HG02678 (cell line): ENCODE measurements at regions not wholly inside any gene's neighbourhood (a gene's known extent, or its start where the extent isn't known, plus 50 kb on each side); places are given as distances from the start of the nearest gene placed in this dataset.

Experiments
- ATAC-seq: cut with Tn5 transposase; IDR thresholded peaks from one replicate; pipeline ENCODE4 v1.9.1; 2021; ENCODE audit warnings: mild to moderate bottlenecking, moderate library complexity; ENCODE audit not compliant: unreplicated experiment

DNA sequence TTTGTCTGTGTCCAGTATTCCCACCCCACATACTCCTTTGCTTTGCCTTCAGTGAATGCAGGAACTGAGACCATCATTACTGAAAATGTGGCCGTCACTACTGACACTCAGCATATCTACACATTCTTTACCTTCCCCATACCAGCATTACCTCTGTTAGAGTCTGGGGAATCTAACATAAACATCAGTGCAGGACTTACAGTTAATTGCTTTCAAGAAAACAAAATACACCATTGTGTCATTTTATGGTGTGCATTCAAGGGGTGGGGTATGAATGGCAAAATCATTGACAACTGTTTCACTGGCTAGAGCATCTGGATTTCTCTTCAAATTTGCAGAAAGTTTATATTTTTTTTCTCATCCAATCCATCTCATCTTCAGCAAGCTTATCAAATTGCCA, 731.4 kb upstream of the RIOK2 start:
- no peak for ATAC-seq

DNA sequence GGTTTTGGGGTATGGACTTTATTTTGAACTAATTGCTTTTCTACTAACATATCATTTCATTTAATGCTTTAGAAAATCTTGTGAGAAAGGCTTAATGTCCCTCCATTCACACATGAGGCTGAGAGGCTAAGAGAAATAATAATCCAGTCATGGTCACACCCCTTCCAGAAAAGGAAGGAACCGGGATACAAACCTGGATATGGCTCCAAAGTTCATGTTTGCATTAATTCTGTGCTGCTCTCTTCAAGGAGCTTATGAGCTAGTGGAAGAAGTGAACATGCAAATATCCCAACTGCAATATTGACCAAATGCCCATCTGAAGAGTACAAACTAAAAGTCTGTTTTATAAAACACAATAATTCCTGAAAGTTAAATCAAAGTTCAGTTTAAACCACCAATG, 732.1 kb upstream of the RIOK2 start:
- no peak for ATAC-seq

DNA sequence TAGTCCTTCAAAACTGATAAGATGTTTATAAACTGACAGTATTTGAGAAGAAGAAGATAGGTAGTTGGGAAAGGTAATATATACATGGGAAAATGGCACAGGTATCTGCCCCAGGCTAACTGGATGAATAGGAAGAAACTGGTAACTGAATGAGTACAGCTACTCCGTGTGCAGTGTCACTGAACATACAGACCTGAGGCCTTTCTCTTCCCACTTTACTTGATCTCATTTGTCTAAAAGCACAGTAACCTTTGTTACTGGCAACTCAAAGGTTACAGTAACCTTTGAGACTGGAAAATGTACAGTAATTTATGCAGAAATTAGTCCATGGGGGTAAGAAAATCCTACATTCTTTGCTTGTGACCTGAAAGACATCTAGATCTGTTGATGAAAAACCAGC, 735.0 kb upstream of the RIOK2 start:
- no peak for ATAC-seq

DNA sequence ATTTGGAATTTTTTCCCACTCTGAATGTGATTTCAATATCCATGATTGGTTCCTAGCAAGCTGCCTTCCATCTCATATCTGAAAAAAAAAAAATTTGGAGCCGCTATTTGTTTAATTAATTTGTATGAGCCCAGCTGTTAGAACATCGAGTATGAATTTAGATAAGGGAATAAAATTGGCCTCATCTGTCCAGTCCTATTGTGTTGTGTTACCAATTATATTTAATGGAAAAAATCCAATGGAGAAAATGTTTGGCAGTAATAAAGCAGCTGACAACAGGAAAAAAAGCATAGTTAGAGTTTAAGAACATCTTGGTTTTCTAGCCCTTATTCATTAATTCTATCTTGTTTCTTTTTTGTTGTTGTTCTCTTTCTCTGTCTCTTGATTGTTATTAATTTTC, 735.6 kb upstream of the RIOK2 start:
- ATAC-seq, result no peak

DNA sequence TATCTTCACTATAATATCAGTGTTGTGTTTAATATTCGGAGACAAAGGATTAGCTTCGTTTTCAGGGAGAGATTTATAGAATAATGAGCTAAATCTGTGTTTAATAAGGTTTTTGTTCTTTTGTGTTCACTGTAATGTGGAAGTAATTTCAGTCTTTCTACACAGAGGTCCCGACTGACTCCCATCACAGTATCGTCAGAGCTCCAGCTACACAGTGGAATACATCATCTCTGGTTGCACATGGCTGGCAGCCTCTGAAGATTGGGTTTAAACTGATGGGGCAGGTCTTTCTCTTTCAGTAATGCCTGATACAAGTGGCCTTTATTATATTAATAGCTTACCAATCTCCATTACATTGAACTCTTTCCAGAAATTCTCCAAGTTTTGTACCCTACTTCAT, 736.7 kb upstream of the RIOK2 start:
- ATAC-seq, result no peak

DNA sequence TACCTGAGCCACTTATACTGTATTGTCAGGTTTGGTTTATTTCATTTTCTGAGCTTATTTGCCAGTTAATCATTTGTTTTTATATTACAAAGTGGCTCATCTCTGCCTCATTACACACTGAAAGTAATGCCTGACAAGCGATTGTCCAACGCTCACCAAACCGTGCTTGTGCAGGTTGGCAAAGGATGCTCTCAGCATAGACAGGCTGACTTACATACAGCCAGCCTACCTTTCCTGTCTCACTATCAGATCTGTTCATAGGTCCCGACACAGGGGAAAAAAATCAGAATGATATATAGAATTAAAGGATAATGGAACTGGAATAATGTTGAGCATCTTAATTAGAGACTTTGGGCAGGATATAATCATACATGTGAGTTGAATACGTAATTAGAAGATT, 739.7 kb upstream of the RIOK2 start:
- no peak for ATAC-seq

DNA sequence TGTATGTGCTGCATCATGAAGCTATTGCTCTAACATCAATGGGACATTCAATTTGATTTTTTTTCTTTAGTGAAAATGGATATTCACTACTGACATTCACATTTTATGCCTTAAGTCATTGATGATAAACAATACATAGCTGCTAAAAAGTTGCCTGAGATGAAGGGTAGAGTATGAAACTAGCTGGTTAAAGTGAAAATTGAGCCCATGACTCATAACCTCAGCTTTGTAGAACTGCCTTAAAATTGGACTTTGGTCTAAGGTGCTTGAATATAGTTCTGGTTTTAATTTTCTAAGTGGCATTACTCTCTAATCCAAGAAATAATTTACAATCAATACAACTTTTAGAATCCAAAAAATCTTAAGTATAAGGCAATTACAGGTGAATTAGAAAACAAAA, 740.4 kb upstream of the RIOK2 start:
- ATAC-seq, result no peak

DNA sequence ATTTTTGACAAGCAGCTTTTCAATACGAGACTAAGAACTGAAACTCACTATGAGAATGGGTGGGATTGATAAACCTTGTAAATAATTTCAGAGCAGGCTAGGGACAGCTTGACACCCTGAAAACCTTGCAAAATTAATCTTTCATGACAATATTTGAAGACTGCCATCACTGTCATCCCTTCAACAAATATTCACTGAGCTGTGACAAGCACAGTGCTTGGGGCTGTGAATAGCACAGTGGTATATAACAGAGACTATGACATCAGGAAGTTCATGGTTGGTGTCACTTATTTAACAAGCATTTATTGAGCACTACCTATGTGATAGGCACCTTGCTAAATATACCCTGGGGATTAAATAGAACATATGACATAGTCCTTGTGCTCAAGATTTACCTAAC, 741.0 kb upstream of the RIOK2 start:
- no peak for ATAC-seq

DNA sequence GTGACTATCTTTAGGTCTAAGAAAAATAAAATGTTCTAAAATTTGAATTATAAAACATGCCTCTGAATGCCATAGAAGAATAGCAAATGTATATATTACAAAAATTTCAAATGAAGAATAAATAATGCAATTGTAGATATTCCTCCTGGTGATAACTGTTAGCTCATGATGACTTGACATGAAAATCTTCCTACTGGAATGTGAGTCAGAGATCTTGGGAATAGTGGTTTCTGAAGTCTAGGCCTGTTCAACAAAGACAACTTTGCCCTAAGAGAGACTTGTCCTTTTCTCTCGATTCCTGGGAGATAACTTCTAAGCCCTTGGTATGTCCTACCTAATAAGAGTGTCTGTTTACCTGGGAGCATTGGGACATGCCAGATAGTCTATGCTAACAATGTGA, 746.3 kb upstream of the RIOK2 start:
- no peak for ATAC-seq

DNA sequence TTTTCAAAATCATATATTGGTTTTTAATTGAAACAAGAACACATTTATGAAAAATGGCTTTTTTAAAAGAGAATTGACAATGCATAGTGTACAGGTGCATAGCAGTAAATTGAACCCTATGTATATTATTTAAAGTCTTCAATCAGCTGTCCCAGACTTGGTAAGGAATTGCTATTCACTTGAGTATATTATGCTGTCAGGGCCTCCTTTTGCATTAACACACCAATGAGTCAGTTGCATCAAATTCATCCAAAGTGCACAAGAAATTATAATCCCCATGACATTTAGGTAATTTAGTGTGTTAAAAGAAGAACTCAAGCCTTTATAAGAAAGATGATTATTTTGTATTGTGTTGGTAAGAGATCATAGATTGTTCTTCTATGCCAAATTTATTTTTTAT, 748.8 kb upstream of the RIOK2 start:
- no peak for ATAC-seq

DNA sequence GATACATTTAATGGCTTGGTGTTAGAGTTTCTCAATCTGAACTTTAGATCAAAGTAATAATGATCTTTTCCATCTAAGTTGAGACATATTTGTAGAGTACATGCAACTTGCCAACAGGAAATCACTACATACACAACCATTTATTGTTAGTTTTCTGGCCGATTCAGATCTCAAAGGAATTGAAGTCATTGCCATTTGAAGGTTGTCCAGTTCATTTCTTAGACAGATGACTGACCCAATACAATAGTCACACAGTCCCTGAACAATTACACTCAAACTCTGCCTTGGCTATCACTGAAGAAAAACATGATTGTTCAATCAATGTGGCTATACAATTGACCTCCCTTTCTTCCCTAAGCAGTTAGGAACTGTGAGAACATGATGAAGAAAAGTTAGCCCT, 753.2 kb upstream of the RIOK2 start:
- ATAC-seq, result no peak

DNA sequence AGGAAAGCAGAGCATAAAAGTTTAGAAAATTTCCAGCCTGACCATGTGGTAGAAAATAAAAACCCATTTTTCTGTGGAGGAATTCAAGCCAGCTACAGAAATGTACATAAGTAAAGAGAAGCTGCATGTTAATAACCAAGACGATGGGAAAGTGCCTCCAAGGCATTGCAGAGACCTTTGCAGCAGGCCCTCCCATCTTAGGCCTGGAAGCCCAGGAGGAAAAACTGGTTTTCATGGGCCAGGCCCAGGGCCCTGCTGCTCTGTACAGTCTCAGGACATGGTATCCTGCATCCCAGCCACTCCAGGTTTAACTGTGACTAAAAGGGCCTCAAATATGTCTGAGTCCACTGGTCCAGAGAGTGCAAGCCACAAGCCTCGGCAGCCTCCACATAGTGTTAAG, 754.8 kb upstream of the RIOK2 start:
- no peak for ATAC-seq

DNA sequence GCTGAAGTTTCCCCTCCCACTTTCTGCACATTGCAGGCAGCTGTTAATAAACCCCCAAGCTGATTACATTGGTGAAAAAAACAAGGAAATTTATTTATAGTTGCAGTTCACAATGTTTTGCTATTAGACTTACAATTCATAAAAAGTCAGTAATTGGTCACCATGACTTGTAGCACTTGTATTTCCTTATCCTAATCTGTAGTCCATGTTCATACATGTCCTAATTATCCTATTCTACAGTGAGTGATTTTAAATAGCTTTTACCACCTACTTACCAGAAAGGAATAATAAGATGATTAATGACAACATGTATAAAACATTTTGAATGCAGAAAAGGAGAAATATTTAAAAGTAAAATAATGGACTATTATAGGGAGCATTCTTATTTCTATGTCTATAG, 760.0 kb upstream of the RIOK2 start:
- no peak for ATAC-seq

DNA sequence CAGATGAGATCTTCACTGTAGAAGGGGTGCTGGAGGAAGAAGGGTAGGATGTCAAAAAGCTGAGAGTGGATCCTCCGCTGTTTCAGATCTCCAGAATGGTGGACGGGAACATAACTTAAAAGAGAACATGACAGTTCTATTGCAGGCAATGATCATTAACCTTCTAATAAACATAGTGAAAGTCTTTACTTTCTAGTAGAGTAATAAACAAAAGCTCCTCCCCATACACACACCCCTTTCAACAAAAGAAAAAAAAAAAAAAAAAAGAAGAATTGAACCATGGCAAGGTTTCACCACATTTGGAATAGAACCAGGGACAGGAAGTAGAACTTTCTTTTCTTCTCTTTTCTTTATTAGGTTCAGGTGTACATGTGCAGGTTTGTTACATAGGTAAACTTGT, 768.1 kb upstream of the RIOK2 start:
- ATAC-seq, result no peak

DNA sequence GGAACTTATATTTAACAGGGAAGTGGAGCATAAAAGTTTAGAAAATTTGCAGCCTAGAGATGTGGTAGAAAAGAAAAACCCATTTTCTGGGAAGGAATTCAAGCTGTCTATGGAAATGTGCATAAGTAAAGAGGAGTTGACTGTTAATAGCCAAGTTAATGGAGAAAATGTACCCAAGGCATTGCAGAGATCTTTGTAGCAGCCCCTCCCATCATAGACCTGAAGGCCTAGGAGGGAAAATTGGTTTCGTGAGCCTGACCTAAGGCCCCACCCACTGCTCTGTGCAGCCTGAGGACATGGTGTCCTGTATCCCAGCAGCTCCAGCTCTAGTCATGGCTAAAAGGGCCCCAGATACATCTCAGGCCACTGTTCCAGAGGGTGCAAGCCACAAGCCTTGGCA, 772.4 kb upstream of the RIOK2 start:
- ATAC-seq, result no peak

DNA sequence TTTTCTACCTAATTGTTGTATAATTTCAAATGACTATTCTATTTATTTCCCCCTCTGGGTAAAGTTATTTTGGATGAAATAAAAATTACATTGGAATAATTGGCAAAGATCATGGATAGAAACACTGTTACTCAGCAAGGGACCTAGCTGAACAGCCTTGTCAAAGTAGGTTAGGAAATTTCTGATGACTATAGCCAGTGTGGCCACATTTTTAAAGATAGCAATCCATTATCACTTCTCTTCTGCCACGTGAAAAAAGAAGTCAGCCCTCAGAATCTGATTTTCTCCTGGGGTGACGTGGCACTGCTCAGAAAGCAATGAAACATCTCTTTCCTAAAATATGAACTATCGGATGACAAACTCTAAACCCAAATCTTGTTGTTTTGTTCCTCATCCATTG, 784.2 kb upstream of the RIOK2 start:
- ATAC-seq, result no peak

DNA sequence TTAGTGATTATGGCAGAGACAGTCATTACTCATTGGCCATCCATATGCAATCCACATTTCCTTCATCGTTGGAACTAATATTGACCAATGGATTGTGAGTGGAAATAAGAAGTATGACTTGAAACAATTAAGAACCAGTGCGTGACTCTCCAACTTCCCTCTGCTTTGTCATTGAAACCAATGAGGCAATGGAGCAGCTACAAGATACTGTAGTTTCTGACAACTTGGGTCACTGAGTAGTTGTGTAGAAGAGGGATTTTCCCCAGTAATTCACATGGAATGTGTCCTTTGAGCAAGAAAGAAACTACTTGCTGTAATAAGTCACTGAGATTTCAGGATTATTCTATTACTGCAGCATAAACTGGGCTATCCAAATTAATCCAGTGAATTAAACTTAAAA, 785.3 kb upstream of the RIOK2 start:
- ATAC-seq, result no peak

DNA sequence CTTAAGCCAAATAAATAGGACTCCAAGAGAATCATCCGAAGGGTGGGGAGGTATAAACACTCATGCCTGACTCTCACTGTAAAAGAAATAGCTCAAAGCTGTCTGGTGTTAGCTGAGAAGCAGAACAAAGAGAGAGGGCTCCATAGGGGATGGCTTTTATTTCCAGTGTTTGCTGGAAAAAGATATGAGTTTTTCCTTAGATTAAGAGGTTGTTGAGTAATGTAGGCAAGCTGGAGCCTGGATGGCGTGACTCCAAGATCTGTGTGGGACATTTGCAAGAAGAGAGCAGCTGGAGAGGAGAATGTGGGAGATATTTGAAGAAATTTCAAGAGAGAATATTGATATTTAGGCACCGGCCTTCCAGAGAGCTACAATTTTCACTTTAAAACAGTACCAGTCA, 793.7 kb upstream of the RGMB start:
- ATAC-seq, result no peak

DNA sequence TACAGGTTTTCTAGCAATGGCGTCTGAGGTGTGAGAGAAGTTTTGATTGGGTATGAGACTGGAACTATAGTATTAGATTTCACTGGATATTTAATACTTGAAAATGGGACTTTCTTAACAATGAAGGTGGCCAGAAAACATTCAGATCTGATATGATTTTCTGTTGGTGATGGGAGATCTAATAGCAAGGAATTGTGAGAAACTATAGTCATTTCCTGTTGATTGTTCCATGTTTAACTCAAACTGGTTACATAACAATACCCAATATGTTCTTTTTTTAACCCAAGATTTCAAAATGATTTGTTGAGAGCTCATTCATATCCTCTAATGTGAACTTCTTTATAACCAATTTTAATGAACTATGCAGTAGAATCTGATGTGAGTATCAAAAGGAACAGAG, 793.2 kb upstream of the RGMB start:
- no peak for ATAC-seq

DNA sequence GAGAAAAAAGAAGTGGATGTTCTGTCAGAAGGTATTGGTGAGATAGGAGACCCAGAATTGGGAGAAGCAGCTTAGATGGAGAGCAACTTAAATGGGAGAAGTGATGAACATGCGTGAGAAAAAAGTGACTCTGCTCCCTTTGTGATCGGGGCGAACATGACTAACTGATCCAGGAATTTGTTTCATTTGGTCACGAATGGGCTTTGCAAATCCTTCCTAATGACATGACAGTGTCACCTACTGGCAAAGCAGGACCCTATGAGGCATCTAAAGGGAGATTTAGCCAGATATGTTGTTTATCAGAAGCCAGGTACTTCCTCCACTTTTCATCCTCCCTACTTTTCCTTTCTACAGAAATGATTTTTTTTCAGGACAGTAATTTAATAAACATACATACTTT, 787.4 kb upstream of the RGMB start:
- no peak for ATAC-seq

DNA sequence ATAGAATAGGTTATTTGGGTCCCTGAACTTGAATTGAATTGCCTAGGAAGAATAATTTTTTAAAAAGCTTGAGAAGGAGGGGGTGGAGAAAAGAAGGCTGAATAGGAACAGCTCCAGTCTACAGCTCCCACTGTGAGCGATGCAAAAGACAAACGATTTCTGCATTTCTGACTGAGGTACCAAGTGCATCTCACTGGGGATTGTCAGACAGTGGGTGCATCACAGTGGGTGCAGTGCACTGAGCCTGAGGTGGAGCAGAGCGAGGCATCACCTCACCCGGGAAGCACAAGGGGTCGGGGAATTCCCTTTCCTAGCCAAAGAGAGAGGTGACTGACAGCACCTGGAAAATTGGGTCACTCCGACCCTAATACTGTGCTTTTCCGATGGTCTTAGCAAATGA, 782.2 kb upstream of the RGMB start:
- ATAC-seq, result no peak

DNA sequence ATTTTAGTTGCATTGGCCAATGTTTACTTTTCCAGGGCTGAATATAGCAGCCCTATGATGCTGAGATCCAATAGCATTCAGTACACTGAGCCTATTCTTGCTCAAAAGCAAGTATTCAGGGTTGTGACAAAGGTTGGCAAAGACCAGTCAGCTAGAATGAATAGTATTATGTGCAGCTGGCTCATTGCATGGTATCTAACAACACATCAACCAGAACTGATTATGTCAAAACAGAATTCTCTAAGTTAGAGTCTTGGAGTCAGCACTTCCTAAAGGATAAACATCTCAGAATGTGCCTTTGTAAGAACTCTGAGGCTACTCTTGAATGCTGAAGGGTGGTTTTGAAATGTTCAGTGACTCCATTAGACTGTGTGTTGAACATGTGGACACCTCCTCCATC, 774.5 kb upstream of the RGMB start:
- ATAC-seq, result no peak

DNA sequence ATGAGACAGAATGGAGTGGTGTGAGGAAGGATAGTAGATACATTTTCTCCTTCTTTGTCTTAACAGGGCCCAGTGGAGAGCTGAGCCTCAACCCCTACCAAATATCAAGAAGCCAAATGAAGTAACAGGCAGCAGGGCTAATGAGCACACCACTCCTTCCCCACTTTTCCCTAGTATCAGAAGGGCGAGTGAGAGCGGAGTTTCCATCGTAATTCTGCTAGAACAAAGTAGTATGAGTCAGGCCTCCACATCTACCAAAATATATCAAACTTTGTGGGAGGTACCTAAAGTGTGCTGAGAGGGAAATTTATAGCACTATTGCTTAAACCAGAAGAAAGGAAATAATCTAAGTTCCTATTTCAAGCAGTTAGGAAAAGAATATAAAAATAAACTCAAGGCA, 769.0 kb upstream of the RGMB start:
- ATAC-seq, result no peak

DNA sequence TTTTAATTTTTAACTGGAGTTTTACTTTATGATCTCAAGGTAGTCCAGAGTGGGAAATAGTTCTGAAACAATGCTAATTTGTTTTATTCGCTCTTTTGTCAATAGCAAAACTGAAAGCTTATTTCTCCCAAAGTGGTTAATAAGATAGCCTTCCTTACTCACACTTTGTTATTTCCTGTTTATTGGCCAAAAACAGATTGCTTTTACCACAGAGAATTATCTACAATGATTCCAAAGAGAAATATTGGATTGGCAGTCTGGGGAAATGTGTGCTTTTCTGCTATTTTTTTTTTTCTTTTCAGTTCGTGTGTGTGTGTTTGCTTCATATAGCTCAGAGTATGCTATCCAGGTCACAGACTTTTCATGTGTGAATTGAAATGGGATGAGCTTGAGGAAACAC, 756.7 kb upstream of the RGMB start:
- no peak for ATAC-seq
